SU-DHL-6 (cell line): ENCODE measurements at regions not wholly inside any gene's neighbourhood (a gene's known extent, or its start where the extent isn't known, plus 50 kb on each side); places are given as distances from the start of the nearest gene placed in this dataset.

Experiments used
- EZH2phosphoT487 ChIP-seq: fragments of 200-600 bp; sonication (generic), shearing (Covaris generic); conservative IDR thresholded peaks from 2 replicates; pipeline ENCODE4 v1.6.1; 2018; ENCODE audit warnings: mild to moderate bottlenecking, antibody characterized with exemption, low read length, moderate library complexity, mixed read lengths
- TF ChIP-seq, protein P1 (sequence below): fragments of 200-600 bp; sonication (generic); IDR thresholded peaks from one replicate; pipeline ENCODE4 v1.5.1; 2017; ENCODE audit warnings: antibody characterized with exemption, mild to moderate bottlenecking, low read length, moderate library complexity; ENCODE audit not compliant: insufficient read depth, poor library complexity, severe bottlenecking

DNA sequence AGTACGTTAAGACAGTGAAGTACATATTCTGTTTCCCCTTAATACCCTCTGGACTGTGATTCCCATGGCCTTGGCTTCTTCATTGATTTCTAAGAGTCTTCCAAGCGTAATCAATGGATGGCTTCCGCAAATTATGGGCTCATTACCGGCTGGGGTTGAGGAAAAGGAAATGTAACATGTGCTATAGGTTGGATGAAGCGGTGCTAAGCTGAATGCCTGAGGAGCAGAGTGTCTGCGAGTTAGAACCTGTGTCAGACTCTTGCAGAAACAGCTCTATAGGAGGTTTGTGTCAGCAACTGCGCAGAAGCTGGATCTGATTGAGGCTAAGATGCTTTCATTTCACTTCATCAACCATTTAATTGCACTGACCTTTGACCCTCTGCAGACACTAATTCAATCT lies 114.3 kb upstream of the CDH18 start:
- TF ChIP-seq, protein P1, sequence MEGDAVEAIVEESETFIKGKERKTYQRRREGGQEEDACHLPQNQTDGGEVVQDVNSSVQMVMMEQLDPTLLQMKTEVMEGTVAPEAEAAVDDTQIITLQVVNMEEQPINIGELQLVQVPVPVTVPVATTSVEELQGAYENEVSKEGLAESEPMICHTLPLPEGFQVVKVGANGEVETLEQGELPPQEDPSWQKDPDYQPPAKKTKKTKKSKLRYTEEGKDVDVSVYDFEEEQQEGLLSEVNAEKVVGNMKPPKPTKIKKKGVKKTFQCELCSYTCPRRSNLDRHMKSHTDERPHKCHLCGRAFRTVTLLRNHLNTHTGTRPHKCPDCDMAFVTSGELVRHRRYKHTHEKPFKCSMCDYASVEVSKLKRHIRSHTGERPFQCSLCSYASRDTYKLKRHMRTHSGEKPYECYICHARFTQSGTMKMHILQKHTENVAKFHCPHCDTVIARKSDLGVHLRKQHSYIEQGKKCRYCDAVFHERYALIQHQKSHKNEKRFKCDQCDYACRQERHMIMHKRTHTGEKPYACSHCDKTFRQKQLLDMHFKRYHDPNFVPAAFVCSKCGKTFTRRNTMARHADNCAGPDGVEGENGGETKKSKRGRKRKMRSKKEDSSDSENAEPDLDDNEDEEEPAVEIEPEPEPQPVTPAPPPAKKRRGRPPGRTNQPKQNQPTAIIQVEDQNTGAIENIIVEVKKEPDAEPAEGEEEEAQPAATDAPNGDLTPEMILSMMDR, result no peak
- TF ChIP-seq EZH2phosphoT487, result no peak
